WTC11 (cell line): ENCODE measurements at regions not wholly inside any gene's neighbourhood (a gene's known extent, or its start where the extent isn't known, plus 50 kb on each side); places are given as distances from the start of the nearest gene placed in this dataset.

Experiments
- ATAC-seq: fragments of 200-7000 bp; cut with Tn5 transposase; 2 replicates; pipeline ENCODE4 v1.10.0; 2021; ENCODE audit warnings: mild to moderate bottlenecking, moderate library complexity
- CTCF ChIA-PET: fragments of 300-600 bp; sonication (Branson Sonifier 250); formaldehyde crosslinking; loops from one replicate; lab custom pipeline; 2021; ENCODE audit warnings: antibody characterized with exemption; lab: Charles Lee
- POLR2A ChIA-PET: fragments of 350-600 bp; sonication (Branson Sonifier 250); formaldehyde crosslinking; loops from one replicate; lab custom pipeline; 2021; ENCODE audit warnings: antibody characterized with exemption; lab: Charles Lee
- DNase-seq: peaks from one replicate; pipeline ENCODE4 v3.0.0; 2021; ENCODE audit warnings: low spot score
- H3K27ac Mint-ChIP-seq: 2 replicates; pipeline ENCODE4 v1.8.0; 2021; ENCODE audit warnings: mixed read lengths
- H3K27me3 Mint-ChIP-seq: 2 replicates; pipeline ENCODE4 v1.8.0; 2021; ENCODE audit warnings: low read depth, mild to moderate bottlenecking, moderate library complexity, mixed read lengths
- H3K36me3 Mint-ChIP-seq: 2 replicates; pipeline ENCODE4 v1.8.0; 2021; ENCODE audit warnings: mixed read lengths
- H3K4me1 Mint-ChIP-seq: 2 replicates; pipeline ENCODE4 v1.8.0; 2022; ENCODE audit warnings: mixed read lengths
- H3K4me3 Mint-ChIP-seq: 2 replicates; pipeline ENCODE4 v1.8.0; 2021; ENCODE audit warnings: mild to moderate bottlenecking, moderate library complexity, mixed read lengths
- H3K9me3 Mint-ChIP-seq: 2 replicates; pipeline ENCODE4 v1.8.0; 2021; ENCODE audit warnings: mixed read lengths
- AFF4 ChIP-seq: sonication (generic); formaldehyde crosslinking; IDR thresholded peaks from 2 replicates; pipeline ENCODE4 v1.8.1; 2023; ENCODE audit warnings: mild to moderate bottlenecking, missing genetic modification reagents, borderline replicate concordance
- AR ChIP-seq: fragments of 250-450 bp; sonication (Bioruptor Pico); IDR thresholded peaks from 2 replicates; pipeline ENCODE4 v1.9.0; 2021; ENCODE audit warnings: mild to moderate bottlenecking
- ATF2 ChIP-seq: sonication (generic); formaldehyde crosslinking; IDR thresholded peaks from 2 replicates; pipeline ENCODE4 v1.8.1; 2022; ENCODE audit warnings: low read depth, missing genetic modification reagents, borderline replicate concordance
- CBFB ChIP-seq: sonication (generic); formaldehyde crosslinking; IDR thresholded peaks from 2 replicates; pipeline ENCODE4 v1.8.1; 2022; ENCODE audit warnings: mild to moderate bottlenecking, low read depth, missing genetic modification reagents
- CDX4 ChIP-seq: fragments of 250-450 bp; sonication (Bioruptor Pico); IDR thresholded peaks from 2 replicates; pipeline ENCODE4 v1.9.0; 2021; ENCODE audit warnings: moderate library complexity, mild to moderate bottlenecking, inconsistent platforms, borderline replicate concordance
- ELF4 ChIP-seq: sonication (generic); formaldehyde crosslinking; IDR thresholded peaks from 2 replicates; pipeline ENCODE4 v1.8.1; 2022; ENCODE audit warnings: low read depth, mild to moderate bottlenecking, moderate library complexity, missing genetic modification reagents
- EMX1 ChIP-seq: fragments of 250-450 bp; sonication (Bioruptor Pico); IDR thresholded peaks from 2 replicates; pipeline ENCODE4 v1.8.0; 2021; ENCODE audit warnings: mild to moderate bottlenecking
- ESRRA ChIP-seq: sonication (generic); formaldehyde crosslinking; IDR thresholded peaks from 2 replicates; pipeline ENCODE4 v1.8.1; 2022; ENCODE audit warnings: mild to moderate bottlenecking, missing genetic modification reagents, borderline replicate concordance
- GABPB1 ChIP-seq: sonication (generic); formaldehyde crosslinking; IDR thresholded peaks from 2 replicates; pipeline ENCODE4 v1.8.1; 2023; ENCODE audit warnings: mild to moderate bottlenecking, missing genetic modification reagents
- IRF2 ChIP-seq: sonication (generic); formaldehyde crosslinking; IDR thresholded peaks from 2 replicates; pipeline ENCODE4 v1.8.0; 2022; ENCODE audit warnings: low read depth, missing genetic modification reagents, borderline replicate concordance
- KAT7 ChIP-seq: sonication (generic); formaldehyde crosslinking; IDR thresholded peaks from 2 replicates; pipeline ENCODE4 v1.8.1; 2023; ENCODE audit warnings: missing genetic modification reagents, mild to moderate bottlenecking, borderline replicate concordance
- MAX ChIP-seq: sonication (generic); formaldehyde crosslinking; IDR thresholded peaks from 2 replicates; pipeline ENCODE4 v1.8.0; 2022; ENCODE audit warnings: mild to moderate bottlenecking, missing genetic modification reagents
- NFATC4 ChIP-seq: fragments of 250-450 bp; sonication (Bioruptor Pico); IDR thresholded peaks from 2 replicates; pipeline ENCODE4 v1.9.0; 2021; ENCODE audit warnings: mild to moderate bottlenecking
- SMAD3 ChIP-seq: sonication (generic); formaldehyde crosslinking; IDR thresholded peaks from 2 replicates; pipeline ENCODE4 v1.8.0; 2022; ENCODE audit warnings: missing genetic modification reagents, mild to moderate bottlenecking, borderline replicate concordance
- SMAD4 ChIP-seq: sonication (generic); formaldehyde crosslinking; IDR thresholded peaks from 2 replicates; pipeline ENCODE4 v1.8.0; 2022; ENCODE audit warnings: mild to moderate bottlenecking, missing genetic modification reagents
- TEAD1 ChIP-seq: sonication (generic); formaldehyde crosslinking; IDR thresholded peaks from 2 replicates; pipeline ENCODE4 v1.8.0; 2022; ENCODE audit warnings: mild to moderate bottlenecking, missing genetic modification reagents
- USF1 ChIP-seq: sonication (generic); formaldehyde crosslinking; IDR thresholded peaks from 2 replicates; pipeline ENCODE4 v1.8.0; 2022; ENCODE audit warnings: mild to moderate bottlenecking, missing genetic modification reagents
- ZNF281 ChIP-seq: sonication (generic); formaldehyde crosslinking; IDR thresholded peaks from 2 replicates; pipeline ENCODE4 v1.8.0; 2023; ENCODE audit warnings: mild to moderate bottlenecking, missing genetic modification reagents
- ZNF317 ChIP-seq: sonication (generic); formaldehyde crosslinking; IDR thresholded peaks from 2 replicates; pipeline ENCODE4 v1.8.1; 2023; ENCODE audit warnings: low read depth, mild to moderate bottlenecking, moderate library complexity, missing genetic modification reagents, borderline replicate concordance
- ZNF423 ChIP-seq: fragments of 250-450 bp; sonication (Bioruptor Pico); IDR thresholded peaks from 2 replicates; pipeline ENCODE4 v2.1.2; 2022; ENCODE audit warnings: mild to moderate bottlenecking, moderate library complexity

- DNase-seq (no peak), ATAC-seq (no peak)
- Mint-ChIP-seq H3K4me1 (no peaks in the 10 kb centered on the region), H3K27ac (no peak overlapping the region), H3K4me3 (no peak overlapping the region), H3K9me3 (peaks cover 34% of the 10 kb centered on the region), H3K27me3 (no peaks in the 10 kb centered on the region)
- POLR2A ChIA-PET = no interaction called here
- no peak for TF ChIP-seq ZNF423 (CRISPR knock-in tag)
- TF ChIP-seq EMX1 = no peak
- no peak for TF ChIP-seq CDX4 (CRISPR knock-in tag)
- TF ChIP-seq CBFB = no peak
- TF ChIP-seq IRF2 (CRISPR knock-in tag) = no peak
- no peak for TF ChIP-seq AFF4
- TF ChIP-seq ELF4 (CRISPR knock-in tag) = no peak
- TF ChIP-seq ZNF317 (CRISPR knock-in tag) = no peak
- TF ChIP-seq USF1 (CRISPR knock-in tag) = no peak
- no peak for TF ChIP-seq SMAD4
- no peak for TF ChIP-seq GABPB1 (CRISPR knock-in tag)
- no peak for TF ChIP-seq TEAD1 (CRISPR knock-in tag)
- TF ChIP-seq KAT7 (CRISPR knock-in tag) = no peak
- TF ChIP-seq MAX = no peak
- no peak for TF ChIP-seq NFATC4
- no peak for TF ChIP-seq AR (CRISPR knock-in tag)
- TF ChIP-seq ATF2 (CRISPR knock-in tag) = no peak
- TF ChIP-seq SMAD3 = no peak
- no peak for TF ChIP-seq ESRRA (CRISPR knock-in tag)
- TF ChIP-seq ZNF281 (CRISPR knock-in tag) = no peak
- TF ChIP-seq, all 79 proteins: peak for 0
- CTCF ChIA-PET = no interaction called here
- peaks cover 24% of the 10 kb centered on the region for H3K36me3 Mint-ChIP-seq
These were observed 873.4 kb upstream of the PCDH10 start for GRCh38 chr4:132275583-132276121.
